ENCODE measurements at regions not wholly inside any gene's neighbourhood (a gene's known extent, or its start where the extent isn't known, plus 50 kb on each side); places are given as distances from the start of the nearest gene placed in this dataset.
"Not testable (repeated sequence)": the region's sequence is repeated elsewhere in the genome, so short reads cannot be mapped to it uniquely, and the experiment has no call there.

DNA sequence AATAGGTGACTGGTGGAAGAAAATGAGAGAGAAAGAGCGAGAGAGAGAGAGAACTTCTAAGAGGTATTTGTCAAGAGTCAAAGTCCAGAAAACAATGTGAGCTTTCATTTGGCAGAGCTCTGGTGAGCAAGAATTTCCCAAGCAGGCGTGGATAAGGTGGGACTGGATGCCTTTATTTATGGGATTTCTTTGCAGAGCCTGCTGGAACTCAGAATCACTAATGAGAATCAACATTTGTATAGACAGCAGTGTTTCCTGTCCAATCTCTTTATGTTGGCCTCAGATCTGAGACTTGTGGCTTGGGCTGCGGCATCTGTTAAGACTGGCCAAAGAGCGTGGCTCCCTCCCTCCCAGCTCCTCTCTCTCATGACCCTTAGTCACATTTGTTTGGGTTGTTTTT is 67.9 kb upstream of the TBL1X start:
- TF ChIP-seq EZH2 (IDR thresholded peaks at IDR 0.05; ENCODE audit: insufficient read depth, poor library complexity, severe bottlenecking) (no peak), EZH2phosphoT487 (IDR thresholded peaks at IDR 0.05; ENCODE audit: insufficient read depth, low read depth) (no peak)
- peak; percentile 11 for DNase-seq
- Histone ChIP-seq H3F3A (ENCODE audit: insufficient read depth) (no peaks in the 10 kb centered on the region), H2AFZ (no peak overlapping the region), H3K27ac (no peak overlapping the region), H3K9me2 (ENCODE audit: insufficient read depth) (no peaks in the 10 kb centered on the region), H3K36me3 (ENCODE audit: low read depth) (no peaks in the 10 kb centered on the region), H3K9ac (no peak overlapping the region), H4K20me1 (ENCODE audit: insufficient read depth) (no peaks in the 10 kb centered on the region), H3K4me3 (no peak overlapping the region), H3K27me3 (replicated peaks; ENCODE audit: insufficient read depth) (no peaks in the 10 kb centered on the region), H3K4me2 (ENCODE audit: unreplicated experiment) (no peak overlapping the region), H3K9me3 (ENCODE audit: low read depth) (no peaks in the 10 kb centered on the region), H3K4me1 (ENCODE audit: insufficient read depth) (no peaks in the 10 kb centered on the region), H3K79me2 (ENCODE audit: insufficient read depth) (no peaks in the 10 kb centered on the region)
- WGBS, 2 experiments (ENCODE audit: low coverage in 1 of 2, low lambda C conversion rate in 2 of 2, missing lambda C conversion rate in 2 of 2): 23 to 30% methylated on average over 3 to 4 of the region's 4 CpGs
- in situ Hi-C loops (cut with MboI): no loop called here

DNA sequence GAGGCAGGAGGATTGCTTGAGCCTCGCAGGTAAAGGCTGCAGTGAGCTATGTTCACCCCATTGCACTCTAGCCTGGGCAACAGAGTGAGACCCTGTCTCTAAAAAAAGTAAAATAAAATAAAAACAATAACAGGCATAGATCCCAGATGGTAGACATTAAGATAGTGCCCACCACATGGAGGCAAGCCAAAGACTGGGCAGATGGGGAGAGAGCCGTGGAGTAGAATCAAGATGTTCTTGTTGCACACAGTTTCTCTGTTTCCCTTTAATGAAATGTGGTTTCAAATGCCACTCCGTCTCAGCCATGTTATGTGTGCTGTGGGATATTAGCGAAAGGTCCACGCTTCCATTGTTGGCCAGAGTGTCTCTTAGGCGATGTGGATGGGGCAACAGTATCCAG is 63.8 kb upstream of the TBL1X start:
- no peak overlapping the region for H3K9ac ChIP-seq
- no peak overlapping the region for H3K27ac ChIP-seq
- no peaks in the 10 kb centered on the region for H3K27me3 ChIP-seq (replicated peaks; ENCODE audit: insufficient read depth)
- no peak overlapping the region for H3K4me2 ChIP-seq (ENCODE audit: unreplicated experiment)
- 84 to 88% methylated on average over 5 to 6 of the region's 6 CpGs for WGBS, 2 experiments (ENCODE audit: low coverage in 1 of 2, low lambda C conversion rate in 2 of 2, missing lambda C conversion rate in 2 of 2)
- no peak for DNase-seq
- no peaks in the 10 kb centered on the region for H3K9me3 ChIP-seq (ENCODE audit: low read depth)
- H3K79me2 ChIP-seq (ENCODE audit: insufficient read depth): no peaks in the 10 kb centered on the region
- in situ Hi-C loops (cut with MboI): no loop called here
- no peaks in the 10 kb centered on the region for H3F3A ChIP-seq (ENCODE audit: insufficient read depth)
- H3K4me3 ChIP-seq: no peak overlapping the region
- no peaks in the 10 kb centered on the region for H3K9me2 ChIP-seq (ENCODE audit: insufficient read depth)
- H2AFZ ChIP-seq: no peak overlapping the region
- H4K20me1 ChIP-seq (ENCODE audit: insufficient read depth): no peaks in the 10 kb centered on the region
- no peaks in the 10 kb centered on the region for H3K4me1 ChIP-seq (ENCODE audit: insufficient read depth)
- no peaks in the 10 kb centered on the region for H3K36me3 ChIP-seq (ENCODE audit: low read depth)
- TF ChIP-seq EZH2 (IDR thresholded peaks at IDR 0.05; ENCODE audit: insufficient read depth, poor library complexity, severe bottlenecking): no peak

DNA sequence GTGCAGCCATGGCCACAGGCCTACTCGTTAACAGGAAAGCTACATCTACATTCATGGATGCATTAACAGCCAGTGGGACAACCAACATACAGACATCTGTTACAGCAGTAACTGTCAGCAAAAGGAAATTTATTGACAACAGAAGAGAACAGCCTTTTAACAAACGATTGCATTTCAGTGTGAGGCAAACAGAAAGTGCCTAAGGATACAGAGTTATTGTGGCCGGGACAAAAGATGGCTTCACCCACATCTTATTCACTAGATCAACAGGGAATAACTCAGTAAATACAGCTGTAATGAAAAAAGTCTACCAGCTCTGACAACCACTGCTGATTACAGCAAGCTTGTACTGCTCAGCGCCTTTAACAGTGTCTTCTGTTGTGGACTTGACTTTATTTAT is 61.5 kb upstream of the TBL1X start:
- Histone ChIP-seq H3K4me3 (no peak overlapping the region), H3K36me3 (ENCODE audit: low read depth) (no peaks in the 10 kb centered on the region), H3K4me2 (ENCODE audit: unreplicated experiment) (no peak overlapping the region), H3K27me3 (replicated peaks; ENCODE audit: insufficient read depth) (no peaks in the 10 kb centered on the region), H3K27ac (no peak overlapping the region), H3K9me3 (ENCODE audit: low read depth) (no peaks in the 10 kb centered on the region), H4K20me1 (ENCODE audit: insufficient read depth) (no peaks in the 10 kb centered on the region), H3K79me2 (ENCODE audit: insufficient read depth) (no peaks in the 10 kb centered on the region), H3K9me2 (ENCODE audit: insufficient read depth) (no peaks in the 10 kb centered on the region), H3K4me1 (ENCODE audit: insufficient read depth) (no peaks in the 10 kb centered on the region), H2AFZ (no peak overlapping the region), H3K9ac (no peak overlapping the region), H3F3A (ENCODE audit: insufficient read depth) (no peaks in the 10 kb centered on the region)
- 53 to 55% methylated on average over 4 of the region's 4 CpGs for WGBS, 2 experiments (ENCODE audit: low coverage in 1 of 2, low lambda C conversion rate in 2 of 2, missing lambda C conversion rate in 2 of 2)
- DNase-seq: no peak
- TF ChIP-seq EZH2 (IDR thresholded peaks at IDR 0.05; ENCODE audit: insufficient read depth, poor library complexity, severe bottlenecking) (no peak), EZH2phosphoT487 (IDR thresholded peaks at IDR 0.05; ENCODE audit: insufficient read depth, low read depth) (no peak)
- in situ Hi-C loops (cut with MboI): no loop called here

DNA sequence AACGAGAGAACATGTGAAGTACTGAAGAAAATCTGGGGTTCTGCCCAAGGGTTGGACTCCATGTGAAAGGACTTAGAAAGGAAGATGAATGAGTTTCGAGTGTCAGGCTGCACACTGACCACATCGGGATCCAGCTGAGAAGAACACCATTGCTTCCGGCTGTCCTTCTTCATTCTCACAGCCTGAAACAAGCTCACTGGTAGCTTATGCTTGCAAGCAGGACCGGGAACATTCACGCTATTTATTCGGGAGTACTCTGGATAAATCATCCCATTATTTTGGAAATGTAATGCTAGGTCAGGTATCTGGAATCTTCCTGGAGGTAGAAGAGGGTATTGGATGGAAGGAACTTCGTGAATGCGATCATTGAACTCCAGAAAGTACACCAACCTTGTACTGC is 59.2 kb upstream of the TBL1X start:
- H3K9me2 ChIP-seq (ENCODE audit: insufficient read depth); in situ Hi-C loops (cut with MboI); H3K9me3 ChIP-seq (ENCODE audit: low read depth); H3F3A ChIP-seq (ENCODE audit: insufficient read depth); H3K4me1 ChIP-seq (ENCODE audit: insufficient read depth); DNase-seq; H3K27ac ChIP-seq; H2AFZ ChIP-seq; H3K4me2 ChIP-seq (ENCODE audit: unreplicated experiment); H4K20me1 ChIP-seq (ENCODE audit: insufficient read depth); H3K4me3 ChIP-seq; H3K79me2 ChIP-seq (ENCODE audit: insufficient read depth); H3K9ac ChIP-seq; H3K36me3 ChIP-seq (ENCODE audit: low read depth); H3K27me3 ChIP-seq (replicated peaks; ENCODE audit: insufficient read depth): not testable (repeated sequence)
- 61 to 69% methylated on average over 8 of the region's 9 CpGs for WGBS, 2 experiments (ENCODE audit: low coverage in 1 of 2, low lambda C conversion rate in 2 of 2, missing lambda C conversion rate in 2 of 2)

DNA sequence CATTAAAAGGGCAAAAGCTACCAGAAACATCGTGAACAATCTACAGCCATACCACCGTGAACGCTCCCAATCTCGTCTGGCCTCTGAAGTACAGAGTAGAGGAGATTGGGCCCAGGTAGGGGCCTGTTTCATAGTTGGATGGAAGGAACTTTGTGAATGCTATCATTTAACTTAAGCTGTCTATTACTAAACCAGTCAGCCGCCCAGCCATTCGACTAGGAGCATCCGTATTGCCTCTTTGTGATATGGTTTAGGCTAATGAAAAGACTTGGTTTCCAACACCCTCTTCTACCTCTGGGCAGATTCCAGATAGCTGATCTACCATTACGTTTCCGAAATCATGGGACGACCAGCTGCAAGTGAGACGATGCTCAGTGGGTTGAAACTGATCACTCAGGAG is 54.0 kb upstream of the TBL1X start:
- DNase-seq; H3K9me2 ChIP-seq (ENCODE audit: insufficient read depth); H3K27me3 ChIP-seq (replicated peaks; ENCODE audit: insufficient read depth); H3K4me2 ChIP-seq (ENCODE audit: unreplicated experiment); H3K9me3 ChIP-seq (ENCODE audit: low read depth); H3K9ac ChIP-seq; in situ Hi-C loops (cut with MboI); H4K20me1 ChIP-seq (ENCODE audit: insufficient read depth); H3K79me2 ChIP-seq (ENCODE audit: insufficient read depth); H3K4me1 ChIP-seq (ENCODE audit: insufficient read depth); H3F3A ChIP-seq (ENCODE audit: insufficient read depth); H3K27ac ChIP-seq; H2AFZ ChIP-seq; H3K4me3 ChIP-seq; H3K36me3 ChIP-seq (ENCODE audit: low read depth): not testable (repeated sequence)
- WGBS, 2 experiments (ENCODE audit: low coverage in 1 of 2, low lambda C conversion rate in 2 of 2, missing lambda C conversion rate in 2 of 2): 79 to 83% methylated on average over 4 to 6 of the region's 11 CpGs

DNA sequence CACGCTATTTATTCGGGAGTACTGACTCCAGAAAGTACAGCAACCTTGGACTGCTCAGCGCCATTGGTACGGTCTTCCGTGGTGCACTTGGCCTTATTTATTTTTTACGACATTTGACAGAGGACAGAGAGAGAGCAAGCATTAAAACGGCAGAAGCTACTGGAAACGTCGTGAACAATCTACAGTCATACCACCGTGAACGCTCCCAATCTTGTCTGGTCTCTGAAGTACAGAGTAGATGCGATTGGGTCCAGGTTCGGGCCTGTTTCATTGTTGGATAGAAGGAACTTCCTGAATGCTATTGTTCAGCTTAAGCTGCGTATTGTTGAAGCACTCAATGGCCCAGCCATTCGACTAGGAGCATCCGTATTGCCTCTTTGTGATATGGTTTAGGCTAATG is 53.2 kb upstream of the TBL1X start:
- H3K9me3 ChIP-seq (ENCODE audit: low read depth); H3K27ac ChIP-seq; DNase-seq; H3K36me3 ChIP-seq (ENCODE audit: low read depth); in situ Hi-C loops (cut with MboI); H3K4me2 ChIP-seq (ENCODE audit: unreplicated experiment); H2AFZ ChIP-seq; H3K79me2 ChIP-seq (ENCODE audit: insufficient read depth); H3K9ac ChIP-seq; H3F3A ChIP-seq (ENCODE audit: insufficient read depth); H3K4me3 ChIP-seq; H4K20me1 ChIP-seq (ENCODE audit: insufficient read depth); H3K4me1 ChIP-seq (ENCODE audit: insufficient read depth); H3K9me2 ChIP-seq (ENCODE audit: insufficient read depth); H3K27me3 ChIP-seq (replicated peaks; ENCODE audit: insufficient read depth): not testable (repeated sequence)
- 74 to 76% methylated on average over 16 of the region's 16 CpGs for WGBS, 2 experiments (ENCODE audit: low coverage in 1 of 2, low lambda C conversion rate in 2 of 2, missing lambda C conversion rate in 2 of 2)

All from GM23248 (cell line).